AG08395 (cell line): ENCODE measurements at regions not wholly inside any gene's neighbourhood (a gene's known extent, or its start where the extent isn't known, plus 50 kb on each side); places are given as distances from the start of the nearest gene placed in this dataset.
"Not testable (repeated sequence)": the region's sequence is repeated elsewhere in the genome, so short reads cannot be mapped to it uniquely, and the experiment has no call there.

Experiments
- DNase-seq: peaks from one replicate; pipeline ENCODE4 v3.0.0; 2012; ENCODE audit warnings: mixed read lengths, low spot score

GRCh38 chr16:29145086-29145485 is 160.2 kb downstream of the LAT start:
- DNase-seq: not testable (repeated sequence)

- not testable (repeated sequence) for DNase-seq
Measured at GRCh38 chr16:29144669-29145062, 159.8 kb downstream of the LAT start.

GRCh38 chr16:29143739-29144668 is 159.2 kb downstream of the LAT start:
- DNase-seq: not testable (repeated sequence)

DNA sequence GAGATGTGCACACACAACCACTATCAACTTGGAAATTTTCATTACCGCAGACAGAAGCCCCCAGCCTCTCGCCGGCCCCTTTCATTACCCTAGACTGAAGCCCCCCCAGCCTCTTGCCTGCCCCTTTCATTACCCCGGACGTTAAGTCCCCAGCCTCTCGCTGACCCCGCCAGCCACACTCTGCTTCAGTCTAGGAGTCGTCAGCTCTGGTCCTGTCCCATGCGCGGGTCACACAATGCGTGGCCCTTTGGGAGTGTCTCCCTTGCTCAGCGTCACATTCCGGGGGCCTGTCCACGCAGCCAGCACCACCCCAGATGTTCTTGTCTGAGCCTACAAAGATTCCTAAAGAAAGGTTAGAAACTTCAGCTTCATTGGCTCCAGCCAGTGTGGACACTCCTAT is 157.7 kb downstream of the LAT start:
- DNase-seq: not testable (repeated sequence)

GRCh38 chr16:29141586-29142324 is 156.9 kb downstream of the LAT start:
- DNase-seq: no peak

GRCh38 chr16:29141121-29141520 is 156.3 kb downstream of the LAT start:
- not testable (repeated sequence) for DNase-seq

GRCh38 chr16:29139901-29140855 is 155.3 kb downstream of the LAT start:
- DNase-seq: not testable (repeated sequence)

- no peak for DNase-seq
Measured at GRCh38 chr16:29139261-29139802, 154.5 kb downstream of the LAT start.

DNA sequence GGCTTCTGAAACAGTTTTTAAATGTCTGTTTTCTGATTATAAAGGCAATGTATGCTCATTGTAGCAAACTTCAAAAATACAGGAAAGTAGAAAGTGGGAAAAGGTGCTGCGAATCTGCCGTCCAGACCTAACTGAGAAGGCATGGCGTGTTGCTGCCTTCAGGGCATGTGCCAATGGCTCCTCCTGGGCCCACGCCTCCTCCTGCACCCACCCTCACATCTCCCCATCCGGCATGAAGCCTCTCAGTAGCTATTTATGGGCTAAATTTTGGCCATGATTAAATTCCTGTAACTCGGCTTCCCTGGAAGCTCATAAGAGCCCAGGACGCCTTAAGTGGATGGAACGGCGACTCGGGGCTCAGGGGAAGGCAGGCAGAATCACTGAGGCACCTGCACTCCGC is 153.8 kb downstream of the LAT start:
- not testable (repeated sequence) for DNase-seq

DNA sequence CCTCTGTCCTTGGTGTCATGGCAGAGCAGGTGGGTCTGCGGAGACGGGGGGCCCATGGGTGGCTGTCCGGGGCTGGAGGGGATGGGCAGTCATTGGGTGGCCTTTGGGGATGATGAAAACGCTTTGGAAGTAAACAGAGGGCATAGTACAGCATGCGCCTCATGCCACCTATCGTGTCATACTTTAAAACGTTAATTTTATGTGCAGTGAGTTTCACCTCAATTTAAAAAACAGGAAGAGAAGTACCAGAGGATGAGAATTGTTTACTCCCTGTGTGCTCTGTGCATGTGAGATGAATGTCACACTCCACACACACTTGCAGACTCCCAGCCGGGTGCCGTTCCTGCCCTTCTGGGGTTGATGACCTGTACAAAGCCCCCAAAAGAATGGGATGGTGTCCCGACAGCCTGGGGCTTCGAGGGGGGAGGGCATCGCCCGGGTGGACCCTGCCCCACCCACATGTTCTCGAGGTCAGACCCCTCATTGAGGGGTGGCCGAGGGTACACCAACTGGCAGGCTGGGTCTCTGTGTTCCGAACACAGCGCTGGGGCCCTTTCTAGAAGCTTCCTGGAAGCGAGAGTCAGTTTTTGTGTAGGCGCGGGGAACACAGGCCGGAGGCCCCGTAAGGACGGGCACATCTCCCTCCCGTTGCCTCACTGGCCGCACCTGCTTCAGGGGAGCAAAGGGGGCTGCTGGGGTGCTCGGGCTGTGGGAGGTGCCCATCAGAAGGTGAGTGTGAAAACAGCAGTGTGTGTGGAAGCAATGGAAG is 153.2 kb downstream of the LAT start:
- not testable (repeated sequence) for DNase-seq

DNA sequence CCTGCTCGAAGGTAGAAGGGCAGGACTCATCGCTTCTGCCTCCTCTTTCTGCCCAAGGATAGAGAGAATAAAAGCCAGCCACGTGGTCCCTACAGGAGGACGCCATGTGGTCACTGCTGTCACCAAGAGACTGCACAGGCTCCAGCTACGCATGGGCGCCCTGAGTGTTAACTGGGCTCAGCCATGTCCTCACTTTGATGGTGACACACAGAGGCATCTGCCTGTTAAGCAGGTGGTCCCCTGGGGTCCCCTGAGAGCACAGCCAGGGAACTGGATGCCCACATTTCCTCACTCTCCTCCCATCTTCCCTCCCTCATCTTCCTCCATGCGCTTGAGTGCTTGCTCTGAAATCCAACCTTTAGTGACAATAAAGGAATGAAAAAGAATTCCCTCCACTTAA is 152.6 kb downstream of the LAT start:
- DNase-seq: not testable (repeated sequence)

DNA sequence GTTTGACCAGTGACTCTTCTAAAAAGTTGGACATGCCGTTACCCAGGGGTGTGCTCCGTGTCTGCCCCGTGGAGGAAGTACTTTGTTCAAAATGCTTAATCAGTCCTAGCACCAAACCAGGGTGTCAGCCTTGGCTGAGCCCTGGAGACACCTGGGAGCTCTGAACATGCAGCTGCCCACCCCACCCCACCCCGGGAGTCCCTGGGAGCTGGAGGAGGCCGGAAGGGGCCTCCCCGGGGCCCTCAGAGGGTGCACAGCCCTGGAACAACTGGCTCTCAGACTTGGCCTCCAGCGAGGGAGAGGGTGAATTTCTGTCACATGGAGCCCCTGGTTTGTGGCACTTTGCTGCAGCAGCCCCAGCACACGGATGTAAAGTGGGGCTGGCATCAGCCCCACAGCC is 152.1 kb downstream of the LAT start:
- not testable (repeated sequence) for DNase-seq

GRCh38 chr16:29136046-29136696 is 151.3 kb downstream of the LAT start:
- not testable (repeated sequence) for DNase-seq

DNA sequence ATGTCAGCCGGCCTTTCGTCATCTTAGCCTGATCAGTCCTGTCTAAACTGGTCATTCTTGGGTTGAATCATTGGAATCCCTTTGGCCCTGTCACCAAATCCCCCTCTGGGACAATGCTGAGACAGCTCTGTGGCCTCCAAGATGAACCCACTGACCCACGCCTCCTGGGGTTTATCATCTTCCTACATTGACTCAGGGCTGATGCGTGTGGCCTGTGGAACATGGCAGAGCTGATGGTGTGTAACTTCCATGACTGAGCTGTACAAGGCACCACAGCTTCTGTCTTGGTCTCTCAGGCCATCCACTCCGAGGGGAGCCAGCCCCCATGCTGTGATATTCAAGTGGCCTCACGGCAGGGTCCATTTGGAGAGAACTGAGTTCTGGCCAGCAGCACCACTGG is 150.2 kb downstream of the LAT start:
- not testable (repeated sequence) for DNase-seq

DNA sequence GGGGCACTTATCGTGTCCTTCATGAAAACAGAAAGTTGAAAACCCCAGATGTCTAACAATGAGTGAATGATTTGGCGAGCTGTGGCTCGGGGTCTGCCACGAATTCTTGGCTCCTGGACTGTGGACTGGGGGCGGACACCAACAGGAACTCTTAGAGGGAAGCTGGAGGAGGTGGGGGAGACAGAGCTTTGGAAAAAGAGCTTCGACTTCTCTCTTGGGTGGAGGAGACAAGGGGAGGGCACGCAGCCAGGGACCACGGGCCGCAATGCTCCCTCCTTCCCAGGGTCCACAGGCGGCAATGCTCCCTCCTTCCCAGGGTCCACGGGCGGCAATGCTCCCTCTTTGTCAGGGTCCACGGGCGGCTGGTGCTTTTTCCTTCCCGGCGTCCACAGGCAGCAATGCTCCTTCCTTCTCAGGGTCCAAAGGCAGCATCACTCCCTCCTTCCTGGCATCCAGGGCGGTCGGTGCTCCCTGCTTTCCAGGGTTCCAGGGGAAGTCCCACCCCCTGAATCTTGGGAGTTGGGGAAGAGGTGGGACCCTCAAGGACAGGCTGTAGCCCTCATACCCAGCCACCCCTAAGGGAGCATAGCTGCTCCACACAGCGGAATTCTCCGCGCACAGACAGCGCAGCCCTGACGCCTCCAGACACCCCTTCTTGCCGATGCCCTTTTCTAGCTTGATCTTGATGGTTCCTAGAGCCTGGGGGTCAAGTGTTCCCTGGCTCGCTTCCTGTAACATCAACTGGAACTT is 149.0 kb downstream of the LAT start:
- DNase-seq: not testable (repeated sequence)

DNA sequence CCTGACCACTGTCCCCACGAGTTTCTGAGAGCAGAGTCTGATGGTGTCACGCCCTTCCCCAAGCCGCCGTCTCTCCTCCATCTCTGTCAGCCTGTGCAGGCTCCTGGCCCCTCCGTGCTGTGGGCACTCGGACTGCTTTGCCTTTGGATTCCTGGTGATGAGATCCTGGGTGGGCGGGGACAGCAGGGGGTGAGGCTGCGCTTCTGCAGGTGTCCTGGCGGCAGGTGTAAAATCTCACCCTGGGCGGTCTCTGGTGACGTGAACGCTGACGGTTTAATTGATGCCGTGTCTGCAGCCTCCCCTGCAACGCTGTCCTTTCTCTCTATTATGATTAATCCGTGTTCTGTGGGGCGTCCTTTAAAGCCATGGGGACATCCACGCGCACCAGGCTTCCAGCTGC is 148.0 kb downstream of the LAT start:
- not testable (repeated sequence) for DNase-seq

DNA sequence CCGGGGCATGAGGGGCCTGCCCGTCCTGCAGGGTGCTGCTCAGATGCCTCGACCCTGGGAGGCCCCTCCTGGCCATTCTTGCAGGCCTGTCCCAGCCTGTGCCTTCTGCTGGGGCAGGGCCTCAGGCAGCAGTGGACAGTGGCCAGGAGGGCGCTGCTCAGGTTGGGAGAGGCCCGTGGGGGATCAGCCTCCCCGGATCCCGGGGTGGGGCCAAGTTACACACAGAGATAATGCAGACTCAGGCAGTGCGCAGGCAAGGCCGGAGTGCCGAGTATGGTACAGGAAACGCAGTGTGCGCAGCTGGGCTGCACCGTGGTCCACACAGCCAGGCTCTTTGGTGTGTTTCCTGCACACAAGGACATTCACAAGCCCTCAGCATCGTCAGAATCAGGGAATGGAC is 147.6 kb downstream of the LAT start:
- DNase-seq: not testable (repeated sequence)

DNA sequence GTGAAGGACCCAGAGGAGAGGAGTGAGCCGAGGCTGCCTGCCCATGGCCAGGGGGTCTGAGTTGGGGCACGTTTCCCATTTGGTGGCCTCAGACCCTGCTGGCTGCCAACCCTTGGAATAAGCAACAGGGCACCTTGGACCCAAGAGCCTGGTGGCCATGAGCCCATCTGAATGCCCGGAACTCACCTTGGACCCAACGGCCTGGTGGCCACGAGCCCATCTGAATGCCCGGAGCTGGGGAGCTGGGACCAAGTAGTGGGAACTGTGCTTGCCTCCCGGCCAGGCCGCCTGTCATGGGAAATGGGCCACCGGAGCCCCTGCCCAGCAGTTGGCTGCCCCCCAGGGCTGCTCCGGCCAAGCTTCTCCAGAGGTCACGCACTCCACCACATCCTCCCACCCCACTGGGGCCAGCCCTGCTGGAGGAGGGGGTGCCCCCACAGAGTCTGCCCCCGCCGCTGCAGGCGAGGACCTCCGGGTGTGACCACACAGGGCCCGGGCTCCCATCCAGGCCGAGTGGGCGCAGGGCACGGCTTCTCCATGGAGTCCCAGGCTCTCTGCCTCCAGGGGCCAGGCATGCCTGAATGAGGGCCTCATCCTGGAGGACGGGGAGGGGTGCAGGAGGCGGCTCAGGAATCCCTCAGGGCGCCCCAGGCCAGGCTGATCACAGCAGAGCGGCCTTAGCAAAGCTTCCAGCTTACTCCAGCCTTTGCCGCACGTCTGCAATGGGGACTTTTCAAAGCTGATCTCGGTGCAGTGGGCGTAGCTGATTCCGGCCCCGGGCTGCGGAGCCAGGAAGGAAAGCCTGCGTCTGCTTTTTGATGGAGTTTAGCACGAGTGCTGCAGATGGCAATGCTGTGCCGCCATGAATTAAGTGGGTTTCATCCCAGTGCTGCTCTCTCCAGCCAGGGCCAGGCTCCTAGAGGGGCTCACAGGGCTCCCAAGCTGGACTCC is 146.3 kb downstream of the LAT start:
- DNase-seq: peak; percentile 19
